ENCODE measurements at regions not wholly inside any gene's neighbourhood (a gene's known extent, or its start where the extent isn't known, plus 50 kb on each side); places are given as distances from the start of the nearest gene placed in this dataset.

- intact Hi-C loops (cut with DNase I) = no loop called here
- H3K27ac ChIP-seq = no peak overlapping the region
- no peak overlapping the region for H3K4me3 ChIP-seq
- no peaks in the 10 kb centered on the region for H3K9me3 ChIP-seq
- no peaks in the 10 kb centered on the region for H3K36me3 ChIP-seq
- WGBS = 76% methylated on average over 11 of the region's 11 CpGs
- TF ChIP-seq POLR2AphosphoS5 (IDR thresholded peaks at IDR 0.05) = no peak
- TF ChIP-seq CTCF (IDR thresholded peaks at IDR 0.05) = no peak
- no peak for TF ChIP-seq POLR2A (IDR thresholded peaks at IDR 0.05)
- no peaks in the 10 kb centered on the region for H3K4me1 ChIP-seq (replicated peaks)
- no peak for DNase-seq (ENCODE audit: low spot score)
- H3K27me3 ChIP-seq (replicated peaks; ENCODE audit: insufficient read depth) = no peaks in the 10 kb centered on the region
These were observed 599.6 kb downstream of the TMEM114 start for GRCh38 chr16:7990626-7991260.

GRCh38 chr16:7983676-7984075 lies 606.6 kb downstream of the TMEM114 start:
- DNase-seq (ENCODE audit: low spot score) = no peak
- no peak overlapping the region for H3K4me3 ChIP-seq
- no peaks in the 10 kb centered on the region for H3K36me3 ChIP-seq
- no peaks in the 10 kb centered on the region for H3K4me1 ChIP-seq (replicated peaks)
- H3K9me3 ChIP-seq = no peaks in the 10 kb centered on the region
- no peak overlapping the region for H3K27ac ChIP-seq
- no peaks in the 10 kb centered on the region for H3K27me3 ChIP-seq (replicated peaks; ENCODE audit: insufficient read depth)
- no peak for TF ChIP-seq POLR2AphosphoS5 (IDR thresholded peaks at IDR 0.05)
- no peak for TF ChIP-seq POLR2A (IDR thresholded peaks at IDR 0.05)
- TF ChIP-seq CTCF (IDR thresholded peaks at IDR 0.05) = no peak
- WGBS = 24% methylated on average over 3 of the region's 3 CpGs
- intact Hi-C loops (cut with DNase I) = no loop called here

GRCh38 chr16:7980133-7980483 lies 610.2 kb downstream of the TMEM114 start:
- WGBS = 46% methylated on average over 2 of the region's 2 CpGs
- Histone ChIP-seq H3K36me3 (no peaks in the 10 kb centered on the region), H3K27me3 (replicated peaks; ENCODE audit: insufficient read depth) (no peaks in the 10 kb centered on the region), H3K27ac (no peak overlapping the region), H3K4me1 (replicated peaks) (no peaks in the 10 kb centered on the region), H3K4me3 (no peak overlapping the region), H3K9me3 (no peaks in the 10 kb centered on the region)
- no peak for DNase-seq (ENCODE audit: low spot score)
- intact Hi-C loops (cut with DNase I) = no loop called here
- TF ChIP-seq POLR2AphosphoS5 (IDR thresholded peaks at IDR 0.05) = no peak

GRCh38 chr16:7979448-7980132 lies 610.7 kb downstream of the TMEM114 start:
- Histone ChIP-seq H3K27me3 (replicated peaks; ENCODE audit: insufficient read depth) (no peaks in the 10 kb centered on the region), H3K4me3 (no peak overlapping the region), H3K9me3 (no peaks in the 10 kb centered on the region), H3K4me1 (replicated peaks) (no peaks in the 10 kb centered on the region), H3K27ac (no peak overlapping the region), H3K36me3 (no peaks in the 10 kb centered on the region)
- no peak for TF ChIP-seq CTCF (IDR thresholded peaks at IDR 0.05)
- no peak for TF ChIP-seq POLR2AphosphoS5 (IDR thresholded peaks at IDR 0.05)
- TF ChIP-seq POLR2A (IDR thresholded peaks at IDR 0.05) = no peak
- 71% methylated on average over 18 of the region's 18 CpGs for WGBS
- intact Hi-C loops (cut with DNase I) = no loop called here
- DNase-seq (ENCODE audit: low spot score) = no peak

- Histone ChIP-seq H3K27me3 (replicated peaks; ENCODE audit: insufficient read depth) (no peaks in the 10 kb centered on the region), H3K36me3 (no peaks in the 10 kb centered on the region), H3K4me1 (replicated peaks) (no peaks in the 10 kb centered on the region), H3K4me3 (no peak overlapping the region), H3K9me3 (no peaks in the 10 kb centered on the region), H3K27ac (no peak overlapping the region)
- no peak for TF ChIP-seq CTCF (IDR thresholded peaks at IDR 0.05)
- TF ChIP-seq POLR2AphosphoS5 (IDR thresholded peaks at IDR 0.05) = no peak
- no peak for TF ChIP-seq POLR2A (IDR thresholded peaks at IDR 0.05)
- intact Hi-C loops (cut with DNase I) = no loop called here
- DNase-seq (ENCODE audit: low spot score) = no peak
These were observed 613.7 kb downstream of the TMEM114 start for GRCh38 chr16:7976563-7976962.
